ENCODE measurements at regions not wholly inside any gene's neighbourhood (a gene's known extent, or its start where the extent isn't known, plus 50 kb on each side); places are given as distances from the start of the nearest gene placed in this dataset.

- TF ChIP-seq POLR2A (IDR thresholded peaks at IDR 0.05) (no peak), CTCF (IDR thresholded peaks at IDR 0.05) (no peak)
Measured at GRCh38 chr16:79769928-79770243, 169.3 kb upstream of the MAF start.
